ENCODE measurements at regions not wholly inside any gene's neighbourhood (a gene's known extent, or its start where the extent isn't known, plus 50 kb on each side); places are given as distances from the start of the nearest gene placed in this dataset.

- POLR2A ChIA-PET, result no interaction called here
- no peak for TF ChIP-seq CTCF (IDR thresholded peaks at IDR 0.05; ENCODE audit: control extremely low read depth, extremely low read depth, low read depth, missing control alignments)
- DNase-seq (ENCODE audit: extremely low spot score), result no peak
- CTCF ChIA-PET, result no interaction called here
These were observed 299.9 kb downstream of the RPS24 start for GRCh38 chr10:78333362-78334143.

GRCh38 chr10:78335371-78335690 is 301.7 kb downstream of the RPS24 start:
- DNase-seq (ENCODE audit: extremely low spot score), result no peak
- ChIA-PET CTCF (interaction anchor here (1.0 kb wide), 1 partner anchor 44 kb away, joined by 3 read pairs; no protein-coding TSS in a partner anchor), POLR2A (no interaction called here)
- no peak for TF ChIP-seq CTCF (IDR thresholded peaks at IDR 0.05; ENCODE audit: control extremely low read depth, extremely low read depth, low read depth, missing control alignments)

GRCh38 chr10:78335691-78336401 is 302.2 kb downstream of the RPS24 start:
- no peak for DNase-seq (ENCODE audit: extremely low spot score)
- ChIA-PET POLR2A (no interaction called here), CTCF (interaction anchor here (1.0 kb wide), 1 partner anchor 43 kb away, joined by 3 read pairs; no protein-coding TSS in a partner anchor)
- TF ChIP-seq CTCF (IDR thresholded peaks at IDR 0.05; ENCODE audit: control extremely low read depth, extremely low read depth, low read depth, missing control alignments), result no peak

GRCh38 chr10:78336402-78336791 is 302.7 kb downstream of the RPS24 start:
- TF ChIP-seq CTCF (IDR thresholded peaks at IDR 0.05; ENCODE audit: control extremely low read depth, extremely low read depth, low read depth, missing control alignments), result no peak
- DNase-seq (ENCODE audit: extremely low spot score), result no peak
- POLR2A ChIA-PET, result no interaction called here
- CTCF ChIA-PET, result no interaction called here

GRCh38 chr10:78337016-78337415 is 303.4 kb downstream of the RPS24 start:
- TF ChIP-seq CTCF (IDR thresholded peaks at IDR 0.05; ENCODE audit: control extremely low read depth, extremely low read depth, low read depth, missing control alignments), result no peak

GRCh38 chr10:78337646-78338391 is 304.2 kb downstream of the RPS24 start:
- ChIA-PET POLR2A (no interaction called here), CTCF (no interaction called here)
- no peak for DNase-seq (ENCODE audit: extremely low spot score)
- no peak for TF ChIP-seq CTCF (IDR thresholded peaks at IDR 0.05; ENCODE audit: control extremely low read depth, extremely low read depth, low read depth, missing control alignments)

More at GRCh38 chr10:78337016-78337415, 303.4 kb downstream of the RPS24 start:
- ChIA-PET POLR2A (no interaction called here), CTCF (no interaction called here)
- no peak for DNase-seq (ENCODE audit: extremely low spot score)

All from GM10248 (cell line).